ENCODE measurements at regions not wholly inside any gene's neighbourhood (a gene's known extent, or its start where the extent isn't known, plus 50 kb on each side); places are given as distances from the start of the nearest gene placed in this dataset.

- 75% methylated on average over 1 of the region's 1 CpG; no CpG with 5 or more reads in 1 of the 2 experiments for WGBS, 2 experiments (ENCODE audit: extremely low coverage in 1 of 2, insufficient coverage in 1 of 2, insufficient read length in 1 of 2, insufficient replicate concordance in 2 of 2, low coverage in 1 of 2, low lambda C conversion rate in 2 of 2, missing lambda C conversion rate in 1 of 2)
- no peak overlapping the region for H3K23ac ChIP-seq (ENCODE audit: insufficient read length)
- no peak overlapping the region for H4K5ac ChIP-seq (ENCODE audit: insufficient read length, low read depth, low read length)
- no peak overlapping the region for H3K4me3 ChIP-seq (ENCODE audit: extremely low read depth in 1 of 4, insufficient read depth in 2 of 4, low read depth in 3 of 4, low read length in 4 of 4)
- no peaks in the 10 kb centered on the region for H3K27me3 ChIP-seq (replicated peaks in 1 of 4; ENCODE audit: control insufficient read depth in 3 of 4, extremely low read depth in 1 of 4, insufficient read depth in 3 of 4, low read length in 3 of 4)
- no peak overlapping the region for H3K27ac ChIP-seq (ENCODE audit: low read depth, low read length)
- no peak overlapping the region for H3K9ac ChIP-seq (replicated peaks in 1 of 4; ENCODE audit: extremely low read depth in 1 of 4, low read depth in 3 of 4, low read length in 3 of 4)
- DNase-seq (ENCODE audit: low read depth in 1 of 2, low spot score in 2 of 2) (no peak), FAIRE-seq (no peak)
- H4K20me1 ChIP-seq (replicated peaks in 1 of 2; ENCODE audit: control insufficient read depth in 1 of 2, insufficient read depth in 2 of 2, low read length in 2 of 2): peaks cover 0 to 4% of the 10 kb centered on the region in 2 experiments
- H3K79me2 ChIP-seq (ENCODE audit: control insufficient read depth in 1 of 2, insufficient read depth in 2 of 2, low read length in 2 of 2): no peaks in the 10 kb centered on the region
- POLR2A ChIA-PET (ENCODE audit: partially characterized antibody): no interaction called here
- H2AK5ac ChIP-seq (ENCODE audit: low read depth, low read length): no peak overlapping the region
- no peak overlapping the region for H2BK5ac ChIP-seq (ENCODE audit: low read depth, low read length)
- no peaks in the 10 kb centered on the region for H3K36me3 ChIP-seq (ENCODE audit: control insufficient read depth in 2 of 4, insufficient read depth in 4 of 4, low read length in 3 of 4)
- no peak overlapping the region for H4K8ac ChIP-seq (ENCODE audit: extremely low read depth, insufficient read depth, low read length)
- H3K23me2 ChIP-seq (ENCODE audit: low read depth, low read length): peaks cover 4% of the 10 kb centered on the region; the same call in 1 of the 2 replicates
- no peak overlapping the region for H3K56ac ChIP-seq (replicated peaks; ENCODE audit: insufficient read length, low read depth, low read length)
- no peak overlapping the region for H3K14ac ChIP-seq (ENCODE audit: insufficient read length)
- H2BK120ac ChIP-seq (replicated peaks; ENCODE audit: low read depth, low read length): no peak overlapping the region
- no peak overlapping the region for H2BK12ac ChIP-seq (ENCODE audit: low read depth, low read length)
- H2AFZ ChIP-seq (ENCODE audit: low read length): no peak overlapping the region
- H3K4me1 ChIP-seq (replicated peaks in 1 of 4; ENCODE audit: control insufficient read depth in 3 of 4, insufficient read depth in 4 of 4, low read length in 3 of 4): no peaks in the 10 kb centered on the region
- H3K4ac ChIP-seq (replicated peaks; ENCODE audit: insufficient read length, low read depth, low read length): no peak overlapping the region
- H3K18ac ChIP-seq (ENCODE audit: extremely low read depth, low read length): no peak overlapping the region
- no peak overlapping the region for H2BK20ac ChIP-seq (ENCODE audit: low read length)
- no peak overlapping the region for H2BK15ac ChIP-seq (ENCODE audit: low read length)
- no peak overlapping the region for H4K91ac ChIP-seq (replicated peaks; ENCODE audit: insufficient read length, low read length)
- H3K4me2 ChIP-seq (ENCODE audit: insufficient read depth in 1 of 2, low read depth in 2 of 2, low read length in 2 of 2): no peak overlapping the region
- no peaks in the 10 kb centered on the region for H3K9me3 ChIP-seq (ENCODE audit: insufficient read depth in 2 of 2, low read depth in 1 of 2, low read length in 1 of 2)
- no peak for TF ChIP-seq NANOG (IDR thresholded peaks at IDR 0.05; ENCODE audit: insufficient read depth, low read depth, low read length, poor library complexity, severe bottlenecking)
- no peak for TF ChIP-seq TCF12 (IDR thresholded peaks at IDR 0.05; ENCODE audit: low read depth, low read length)
- TF ChIP-seq POU5F1 (IDR thresholded peaks at IDR 0.05; ENCODE audit: low read depth, low read length): no peak
- no peak for TF ChIP-seq ATF3 (IDR thresholded peaks at IDR 0.05; ENCODE audit: insufficient read depth, low read depth, low read length)
- no peak for TF ChIP-seq SP4 (IDR thresholded peaks at IDR 0.05; ENCODE audit: low read length)
- no peak for TF ChIP-seq FOSL1 (IDR thresholded peaks at IDR 0.05; ENCODE audit: insufficient read depth, low read depth, low read length)
- TF ChIP-seq PHF8 (conservative IDR thresholded peaks at IDR 0.05; ENCODE audit: low read depth, low read length): no peak
- TF ChIP-seq YY1 (IDR thresholded peaks at IDR 0.05; ENCODE audit: low read depth, low read length): no peak
- TF ChIP-seq MAFK (IDR thresholded peaks at IDR 0.05; ENCODE audit: low read depth, low read length): no peak
- no peak for TF ChIP-seq CBX5 (IDR thresholded peaks at IDR 0.05; ENCODE audit: low read depth, low read length)
- no peaks in the 10 kb centered on the region for H3K79me1 ChIP-seq (ENCODE audit: low read depth, low read length)
- CTCF ChIA-PET (ENCODE audit: partially characterized antibody): no interaction called here
These were observed 459.4 kb downstream of the FGF9 start for GRCh38 chr13:22130254-22130653.
